Upper lobe of right lung (tissue), 1 donor: ENCODE measurements at regions not wholly inside any gene's neighbourhood (a gene's known extent, or its start where the extent isn't known, plus 50 kb on each side); places are given as distances from the start of the nearest gene placed in this dataset.

Experiments
- ATAC-seq: fragments of 200-7000 bp; cut with Tn5 transposase; one replicate; pipeline ENCODE4 v1.9.1; 2020; ENCODE audit warnings: mild to moderate bottlenecking, moderate library complexity
- DNase-seq: peaks from one replicate; pipeline ENCODE4 v3.0.0-alpha.2; 2020
- H3K27ac ChIP-seq: fragments of 200-600 bp; one replicate; pipeline ENCODE4 v1.8.0; 2022
- H3K27me3 ChIP-seq: fragments of 200-600 bp; one replicate; pipeline ENCODE4 v1.8.0; 2022; ENCODE audit warnings: mild to moderate bottlenecking
- H3K36me3 ChIP-seq: fragments of 200-600 bp; one replicate; pipeline ENCODE4 v1.8.0; 2022
- H3K4me1 ChIP-seq: fragments of 200-600 bp; one replicate; pipeline ENCODE4 v1.8.0; 2022
- H3K4me3 ChIP-seq: fragments of 200-600 bp; one replicate; pipeline ENCODE4 v1.8.0; 2022; ENCODE audit warnings: mild to moderate bottlenecking
- H3K9me3 ChIP-seq: fragments of 200-600 bp; one replicate; pipeline ENCODE4 v1.8.0; 2022
- intact Hi-C: fragments of 100-400 bp; cut with DNase I; formaldehyde crosslinking; loops from one replicate; pipeline ENCODE4 v1.11.0; 2022
- TF ChIP-seq, protein P1 (sequence below): fragments of 200-600 bp; IDR thresholded peaks from one replicate; pipeline ENCODE4 v1.8.0; 2022; ENCODE audit warnings: antibody characterized with exemption
- donor health status: DM: no; HTN: yes; CAD: no; lungs with severe emphysema.

DNA sequence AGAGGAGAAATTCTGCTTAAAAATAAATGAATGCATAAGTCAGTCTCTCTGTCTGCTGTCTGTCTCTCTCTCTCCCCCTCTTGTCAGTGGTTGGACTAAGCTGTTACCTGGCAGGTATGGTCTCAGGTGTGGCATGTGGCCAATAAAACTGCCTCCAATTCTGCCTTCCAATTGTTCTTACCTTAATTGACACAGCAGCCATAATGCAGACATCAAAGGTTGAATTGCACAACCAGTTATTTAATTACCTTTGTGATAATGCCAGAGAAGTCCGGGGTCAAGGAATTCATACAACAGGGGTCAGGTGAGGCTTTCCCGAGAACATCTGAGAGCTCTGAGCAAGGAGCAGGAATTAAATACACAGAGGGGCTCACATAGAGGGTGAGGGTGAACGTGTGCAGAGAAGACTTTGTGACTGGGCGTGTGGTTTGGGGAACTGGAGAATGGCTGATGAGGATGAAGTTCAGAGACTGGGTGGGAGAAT is 78.8 kb upstream of the CDYL2 start:
- DNase-seq (no peak), ATAC-seq (no peak)
- Histone ChIP-seq H3K4me1 (no peaks in the 10 kb centered on the region), H3K27ac (no peak overlapping the region), H3K4me3 (no peak overlapping the region), H3K36me3 (no peaks in the 10 kb centered on the region), H3K27me3 (no peaks in the 10 kb centered on the region), H3K9me3 (no peaks in the 10 kb centered on the region)
- TF ChIP-seq, protein P1, sequence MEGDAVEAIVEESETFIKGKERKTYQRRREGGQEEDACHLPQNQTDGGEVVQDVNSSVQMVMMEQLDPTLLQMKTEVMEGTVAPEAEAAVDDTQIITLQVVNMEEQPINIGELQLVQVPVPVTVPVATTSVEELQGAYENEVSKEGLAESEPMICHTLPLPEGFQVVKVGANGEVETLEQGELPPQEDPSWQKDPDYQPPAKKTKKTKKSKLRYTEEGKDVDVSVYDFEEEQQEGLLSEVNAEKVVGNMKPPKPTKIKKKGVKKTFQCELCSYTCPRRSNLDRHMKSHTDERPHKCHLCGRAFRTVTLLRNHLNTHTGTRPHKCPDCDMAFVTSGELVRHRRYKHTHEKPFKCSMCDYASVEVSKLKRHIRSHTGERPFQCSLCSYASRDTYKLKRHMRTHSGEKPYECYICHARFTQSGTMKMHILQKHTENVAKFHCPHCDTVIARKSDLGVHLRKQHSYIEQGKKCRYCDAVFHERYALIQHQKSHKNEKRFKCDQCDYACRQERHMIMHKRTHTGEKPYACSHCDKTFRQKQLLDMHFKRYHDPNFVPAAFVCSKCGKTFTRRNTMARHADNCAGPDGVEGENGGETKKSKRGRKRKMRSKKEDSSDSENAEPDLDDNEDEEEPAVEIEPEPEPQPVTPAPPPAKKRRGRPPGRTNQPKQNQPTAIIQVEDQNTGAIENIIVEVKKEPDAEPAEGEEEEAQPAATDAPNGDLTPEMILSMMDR, result no peak
- intact Hi-C loops, result no loop called here

DNA sequence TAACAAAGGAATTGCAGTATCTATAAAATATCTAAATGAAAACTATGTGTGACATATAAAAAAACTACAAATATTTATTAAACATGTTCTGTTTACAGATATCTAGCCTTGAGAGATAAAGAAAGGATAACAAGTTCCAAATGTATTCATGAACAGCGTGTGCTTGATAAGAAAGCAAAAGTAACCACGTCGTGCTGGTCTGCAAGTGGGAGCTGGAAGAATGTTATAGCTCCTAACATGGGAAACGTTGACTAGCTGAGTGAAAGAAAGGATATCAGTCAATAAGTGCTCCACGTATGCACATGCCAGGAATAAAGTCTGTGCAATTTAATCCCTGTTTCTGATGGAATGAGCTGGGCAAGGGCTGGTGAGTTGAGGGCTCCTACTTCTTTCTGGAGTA is 71.2 kb upstream of the CDYL2 start:
- DNase-seq (no peak), ATAC-seq (no peak)
- Histone ChIP-seq H3K4me1 (no peaks in the 10 kb centered on the region), H3K27me3 (no peaks in the 10 kb centered on the region), H3K4me3 (no peak overlapping the region), H3K36me3 (no peaks in the 10 kb centered on the region), H3K9me3 (no peaks in the 10 kb centered on the region), H3K27ac (no peak overlapping the region)
- TF ChIP-seq, protein P1, result no peak
- intact Hi-C loops, result no loop called here

DNA sequence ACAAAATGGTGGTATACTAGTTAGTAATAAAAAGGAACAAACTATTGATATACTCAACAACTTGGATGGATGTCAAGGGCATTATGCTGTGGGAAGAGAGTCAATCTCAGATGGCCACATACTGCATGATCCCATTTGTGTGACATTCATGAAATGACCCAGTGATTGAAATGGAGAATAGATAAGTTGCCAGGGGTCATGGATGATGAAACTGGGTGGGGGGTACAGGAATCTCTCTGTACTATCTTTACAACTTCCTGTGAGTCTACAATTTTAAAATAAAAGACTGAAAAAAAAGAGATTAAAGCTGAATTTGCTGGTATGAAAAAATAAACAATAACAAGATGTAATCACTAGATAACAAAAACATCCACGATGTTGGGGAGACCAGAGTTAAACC is 70.5 kb upstream of the CDYL2 start:
- DNase-seq (no peak), ATAC-seq (no peak)
- no peak overlapping the region for H3K27ac ChIP-seq
- H3K9me3 ChIP-seq, result no peaks in the 10 kb centered on the region
- no peaks in the 10 kb centered on the region for H3K4me1 ChIP-seq
- TF ChIP-seq, protein P1, result no peak
- H3K4me3 ChIP-seq, result no peak overlapping the region
- no peaks in the 10 kb centered on the region for H3K27me3 ChIP-seq
- intact Hi-C loops, result no loop called here
- H3K36me3 ChIP-seq, result no peaks in the 10 kb centered on the region

DNA sequence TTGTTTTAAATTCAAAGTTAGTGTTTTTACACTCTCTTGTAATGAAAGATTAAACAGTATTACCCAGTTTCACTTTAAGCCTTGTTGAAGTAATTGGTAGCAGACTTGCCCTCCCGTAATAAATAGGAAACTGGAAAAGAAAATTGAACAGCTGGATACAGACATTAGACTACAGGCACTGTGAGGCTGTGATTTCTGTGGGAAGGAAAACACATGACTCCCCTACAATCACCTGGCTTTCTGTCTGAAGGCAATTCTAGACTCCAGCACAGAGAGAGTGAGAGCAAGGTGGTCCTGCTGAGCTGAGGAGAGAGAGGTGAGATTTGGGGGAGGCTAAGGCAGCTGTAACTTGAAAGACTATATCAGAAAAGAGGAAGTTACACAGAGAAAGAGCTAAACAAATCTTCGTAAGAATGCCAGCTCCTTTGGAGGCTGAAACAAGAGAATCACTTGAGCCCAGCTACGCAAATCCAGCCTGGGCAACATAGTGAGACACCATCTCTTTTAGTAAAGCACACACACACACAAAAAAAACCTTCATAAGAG is 57.8 kb upstream of the CDYL2 start:
- H3K4me3 ChIP-seq, result no peak overlapping the region
- H3K27me3 ChIP-seq, result no peaks in the 10 kb centered on the region
- no peak for DNase-seq
- no peaks in the 10 kb centered on the region for H3K4me1 ChIP-seq
- no peak overlapping the region for H3K27ac ChIP-seq
- intact Hi-C loops, result no loop called here
- H3K36me3 ChIP-seq, result no peaks in the 10 kb centered on the region
- no peak for ATAC-seq
- no peaks in the 10 kb centered on the region for H3K9me3 ChIP-seq
- TF ChIP-seq, protein P1, result no peak
